ENCODE measurements at regions not wholly inside any gene's neighbourhood (a gene's known extent, or its start where the extent isn't known, plus 50 kb on each side); places are given as distances from the start of the nearest gene placed in this dataset.

- Histone ChIP-seq H3K9me3 (no peaks in the 10 kb centered on the region), H3K27ac (no peak overlapping the region), H3K4me1 (no peaks in the 10 kb centered on the region), H3K27me3 (no peaks in the 10 kb centered on the region), H3K36me3 (no peaks in the 10 kb centered on the region), H3K4me3 (no peak overlapping the region)
- DNase-seq (ENCODE audit: extremely low spot score in 2 of 2) = no peak
- intact Hi-C loops (cut with DNase I) = no loop called here
- TF ChIP-seq POLR2A (IDR thresholded peaks at IDR 0.05) (no peak), POLR2AphosphoS5 (IDR thresholded peaks at IDR 0.05; ENCODE audit: insufficient read depth in 1 of 2, low read depth in 1 of 2) (no peak), CTCF (IDR thresholded peaks at IDR 0.05) (no peak)
These were observed 130.0 kb upstream of the LNX1 start for GRCh38 chr4:53721263-53721662.

GRCh38 chr4:53720776-53721175, 129.5 kb upstream of the LNX1 start:
- H3K9me3 ChIP-seq = no peaks in the 10 kb centered on the region
- no peak for DNase-seq (ENCODE audit: extremely low spot score in 2 of 2)
- H3K27me3 ChIP-seq = no peaks in the 10 kb centered on the region
- intact Hi-C loops (cut with DNase I) = no loop called here
- TF ChIP-seq CTCF (IDR thresholded peaks at IDR 0.05) (no peak), POLR2A (IDR thresholded peaks at IDR 0.05) (no peak), POLR2AphosphoS5 (IDR thresholded peaks at IDR 0.05; ENCODE audit: insufficient read depth in 1 of 2, low read depth in 1 of 2) (no peak)
- H3K36me3 ChIP-seq = no peaks in the 10 kb centered on the region
- H3K4me3 ChIP-seq = no peak overlapping the region
- no peak overlapping the region for H3K27ac ChIP-seq
- peaks cover 2% of the 10 kb centered on the region for H3K4me1 ChIP-seq

- DNase-seq (ENCODE audit: extremely low spot score in 2 of 2) = no peak
- intact Hi-C loops (cut with DNase I) = no loop called here
- no peaks in the 10 kb centered on the region for H3K36me3 ChIP-seq
- peaks cover 23% of the 10 kb centered on the region for H3K4me1 ChIP-seq
- no peak for TF ChIP-seq POLR2A (IDR thresholded peaks at IDR 0.05)
- TF ChIP-seq CTCF (IDR thresholded peaks at IDR 0.05) = no peak
- TF ChIP-seq POLR2AphosphoS5 (IDR thresholded peaks at IDR 0.05; ENCODE audit: insufficient read depth in 1 of 2, low read depth in 1 of 2) = no peak
- H3K27me3 ChIP-seq = no peaks in the 10 kb centered on the region
- no peak overlapping the region for H3K4me3 ChIP-seq
- H3K9me3 ChIP-seq = no peaks in the 10 kb centered on the region
- H3K27ac ChIP-seq = no peak overlapping the region
These were observed 125.8 kb upstream of the LNX1 start for GRCh38 chr4:53717064-53717549.

DNA sequence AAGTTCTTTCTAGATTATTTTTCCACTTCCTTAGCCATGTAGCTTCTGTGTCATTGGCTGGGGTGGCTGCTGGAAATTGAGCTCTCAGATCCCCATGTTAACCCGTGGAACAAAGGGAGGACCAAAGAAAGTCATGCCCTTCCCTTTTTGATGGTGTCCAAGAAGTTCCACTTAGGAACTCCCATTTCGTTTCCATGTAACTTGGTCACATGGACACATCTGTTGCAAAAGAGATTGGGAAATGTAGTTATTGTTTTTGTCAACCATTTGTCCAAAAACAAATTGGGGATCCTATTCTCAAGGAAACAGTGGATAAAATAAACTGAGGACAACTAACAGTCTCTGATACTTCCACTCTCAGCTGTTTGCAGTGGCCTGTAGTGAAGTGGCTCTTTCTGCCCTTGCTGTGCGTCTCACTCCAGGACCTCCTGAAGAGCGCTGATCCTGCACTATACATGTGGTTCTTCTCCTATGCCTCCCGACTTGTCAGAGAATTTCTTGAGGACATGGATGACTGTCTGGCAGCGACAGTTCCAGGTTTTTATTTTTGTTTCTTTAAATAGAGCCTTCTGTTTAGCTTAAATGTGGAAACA, 125.3 kb upstream of the LNX1 start:
- Histone ChIP-seq H3K27ac (peak overlapping the region; percentile 41), H3K9me3 (no peaks in the 10 kb centered on the region), H3K27me3 (no peaks in the 10 kb centered on the region), H3K4me1 (peaks cover 23% of the 10 kb centered on the region), H3K36me3 (no peaks in the 10 kb centered on the region), H3K4me3 (no peak overlapping the region)
- no peak for DNase-seq (ENCODE audit: extremely low spot score in 2 of 2)
- intact Hi-C loops (cut with DNase I) = no loop called here
- no peak for TF ChIP-seq POLR2AphosphoS5 (IDR thresholded peaks at IDR 0.05; ENCODE audit: insufficient read depth in 1 of 2, low read depth in 1 of 2)

DNA sequence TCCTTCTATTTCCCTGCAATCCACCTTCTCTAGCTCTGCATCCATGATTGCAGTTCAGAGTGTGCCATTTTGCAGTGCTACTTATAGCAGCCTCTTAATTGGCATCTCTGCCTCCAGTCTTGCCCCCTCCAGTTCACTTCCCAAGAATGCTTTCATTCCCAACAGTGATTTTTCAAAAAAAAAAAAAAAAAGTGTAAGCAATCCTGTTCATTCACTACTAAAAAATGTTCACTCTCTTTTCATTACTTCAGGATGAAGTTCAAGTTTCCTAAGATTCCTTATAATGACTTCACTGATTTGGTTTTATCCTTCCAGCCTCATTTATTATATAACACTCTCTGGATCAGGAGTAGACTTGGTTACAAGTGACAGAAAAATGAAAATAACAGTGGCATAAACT, 124.7 kb upstream of the LNX1 start:
- Histone ChIP-seq H3K27ac (peak overlapping the region; percentile 41), H3K36me3 (no peaks in the 10 kb centered on the region), H3K4me3 (no peak overlapping the region), H3K4me1 (peaks cover 23% of the 10 kb centered on the region), H3K9me3 (no peaks in the 10 kb centered on the region), H3K27me3 (no peaks in the 10 kb centered on the region)
- TF ChIP-seq POLR2A (IDR thresholded peaks at IDR 0.05) (no peak), POLR2AphosphoS5 (IDR thresholded peaks at IDR 0.05; ENCODE audit: insufficient read depth in 1 of 2, low read depth in 1 of 2) (no peak), CTCF (IDR thresholded peaks at IDR 0.05) (no peak)
- intact Hi-C loops (cut with DNase I) = no loop called here
- no peak for DNase-seq (ENCODE audit: extremely low spot score in 2 of 2)
